Endometrial microvascular endothelial cells (primary cell): ENCODE measurements at regions not wholly inside any gene's neighbourhood (a gene's known extent, or its start where the extent isn't known, plus 50 kb on each side); places are given as distances from the start of the nearest gene placed in this dataset.

ENCODE experiments used
- in situ Hi-C: cut with HindIII; loops from 2 replicates; pipeline ENCODE4 v1.10.0; 2017; ENCODE audit warnings: low sequenced_read_pairs, low pct_unique_long_range_greater_than_20kb; ENCODE audit errors: inconsistent ontology term

- in situ Hi-C loops: no loop called here
Measured at GRCh38 chr7:25386311-25386744, 158.0 kb upstream of the NPVF start.

DNA sequence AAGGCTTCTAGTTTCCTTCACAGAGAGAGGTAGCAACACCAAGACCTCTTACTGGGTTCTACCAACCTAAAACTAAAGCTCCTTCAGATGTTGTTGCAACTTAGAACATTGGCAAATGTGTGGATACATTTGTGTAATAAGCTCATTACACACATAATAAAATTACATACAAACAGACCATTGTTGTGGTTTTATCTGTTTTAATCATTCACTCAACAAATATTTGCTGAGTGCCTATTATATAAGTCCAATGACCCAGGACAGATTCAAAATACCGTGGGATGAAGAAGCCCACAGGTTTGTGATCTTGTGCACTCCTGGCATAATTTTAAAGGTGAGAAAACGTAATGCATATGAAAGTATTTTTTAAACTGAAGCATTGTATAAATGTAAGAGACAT lies 160.4 kb upstream of the NPVF start:
- in situ Hi-C loops: no loop called here

- in situ Hi-C loops: no loop called here
Measured at GRCh38 chr7:25389489-25390106, 161.3 kb upstream of the NPVF start.

DNA sequence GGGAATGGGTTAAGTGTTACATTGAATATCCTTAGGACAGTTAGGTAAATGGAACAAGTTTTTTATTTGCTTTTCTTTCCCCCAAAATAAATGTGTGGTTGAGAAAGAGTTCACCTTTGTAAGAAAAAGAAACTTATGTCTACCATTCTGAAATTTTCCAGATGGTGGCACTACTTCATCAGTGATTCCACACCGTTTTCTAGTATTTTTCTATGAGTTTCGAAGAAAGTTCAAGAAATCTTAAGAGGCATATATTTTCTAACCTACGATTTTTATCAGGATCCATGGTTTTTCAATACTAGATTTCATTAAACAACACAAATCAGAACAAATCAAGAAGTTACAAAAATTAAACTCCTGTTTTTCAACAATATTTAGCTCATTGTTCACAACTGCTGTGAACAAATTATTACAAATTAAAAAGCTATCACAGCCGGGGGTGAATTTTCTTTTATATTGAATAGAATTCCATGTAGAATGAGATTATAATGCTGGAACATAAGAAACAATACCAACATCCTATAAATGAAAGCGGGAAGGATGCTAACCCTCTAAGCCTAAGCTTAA lies 163.1 kb upstream of the NPVF start:
- in situ Hi-C loops: no loop called here

GRCh38 chr7:25391961-25392587 lies 163.8 kb upstream of the NPVF start:
- in situ Hi-C loops: no loop called here

GRCh38 chr7:25392588-25393338 lies 164.5 kb upstream of the NPVF start:
- in situ Hi-C loops: no loop called here

DNA sequence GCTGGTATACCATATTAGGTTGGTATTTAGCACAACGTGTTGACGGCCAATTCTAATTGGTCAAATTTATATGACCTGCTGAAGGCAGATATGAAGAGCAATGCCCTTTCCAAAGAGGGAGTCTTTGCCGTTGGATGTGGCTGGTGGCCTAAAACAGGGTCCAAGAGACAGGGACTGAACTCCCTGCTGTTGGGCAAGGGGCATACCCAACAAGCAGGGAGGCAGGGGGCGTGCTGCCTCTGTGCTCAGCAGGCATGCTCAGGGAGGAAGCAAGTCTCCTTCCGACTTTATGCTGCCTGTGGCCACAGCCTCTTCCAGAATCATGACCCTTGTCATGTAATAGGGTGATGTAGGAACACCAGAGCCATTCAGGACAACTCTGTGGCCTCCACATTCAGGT lies 167.7 kb upstream of the NPVF start:
- in situ Hi-C loops: no loop called here

DNA sequence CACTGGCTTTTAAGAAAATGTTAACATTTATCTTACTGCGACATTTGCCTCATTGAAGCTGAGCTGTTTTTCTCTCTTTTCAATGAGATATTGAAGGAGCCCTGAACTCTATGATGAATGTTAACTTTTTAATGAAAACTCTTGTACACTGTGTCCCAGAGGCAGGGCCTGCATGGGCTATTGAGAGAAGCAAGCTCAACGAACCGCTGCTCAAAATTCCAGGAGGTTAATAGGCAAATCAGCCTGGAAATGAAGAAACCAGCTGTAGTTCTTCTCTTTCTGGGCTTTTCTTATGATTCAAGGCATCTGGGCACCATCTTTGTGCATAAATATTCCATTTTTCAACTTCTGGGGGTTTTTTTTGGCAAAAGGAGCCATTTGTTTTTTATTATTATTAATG lies 168.4 kb upstream of the NPVF start:
- in situ Hi-C loops: no loop called here

GRCh38 chr7:25398418-25398817 lies 170.1 kb upstream of the NPVF start:
- in situ Hi-C loops: no loop called here

DNA sequence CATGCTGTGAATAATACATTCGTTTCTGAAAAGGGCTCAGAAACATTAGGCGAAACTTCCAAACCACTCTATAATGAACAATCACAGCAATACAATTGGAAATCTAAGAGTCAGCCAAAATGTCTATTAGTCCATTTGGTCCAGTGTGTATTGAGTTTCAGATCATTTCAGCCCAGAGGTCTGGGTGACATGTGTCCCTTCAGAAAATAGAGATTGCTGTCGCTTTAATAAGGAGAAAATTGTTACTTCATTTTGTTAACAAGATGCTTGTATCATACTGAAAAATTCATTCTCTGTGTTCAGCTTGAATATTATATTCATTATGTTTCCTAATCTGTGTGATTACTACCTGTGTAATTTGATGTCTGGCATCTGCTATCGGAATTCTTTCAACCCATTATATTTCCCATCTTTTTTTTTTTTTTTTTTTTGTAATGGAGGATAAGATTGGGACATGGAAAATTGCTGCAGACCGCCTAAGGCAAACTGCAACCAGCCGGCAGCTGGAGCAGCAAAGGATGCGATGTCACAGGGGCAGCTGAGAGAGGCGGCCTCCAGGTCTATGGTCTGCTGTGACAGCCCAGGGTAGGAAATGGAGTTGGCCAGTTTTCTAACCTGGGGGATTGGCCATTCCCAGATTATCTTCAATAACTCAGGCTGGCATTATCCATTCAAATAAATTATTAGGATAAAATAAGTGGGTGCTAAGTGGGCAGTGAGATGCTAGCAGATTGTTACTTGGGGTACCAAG lies 170.9 kb upstream of the NPVF start:
- in situ Hi-C loops: no loop called here

GRCh38 chr7:25402532-25402931 lies 174.2 kb upstream of the NPVF start:
- in situ Hi-C loops: no loop called here

- in situ Hi-C loops: no loop called here
Measured at GRCh38 chr7:25405736-25406135, 177.4 kb upstream of the NPVF start.

GRCh38 chr7:25407053-25407452 lies 178.8 kb upstream of the NPVF start:
- in situ Hi-C loops: no loop called here

DNA sequence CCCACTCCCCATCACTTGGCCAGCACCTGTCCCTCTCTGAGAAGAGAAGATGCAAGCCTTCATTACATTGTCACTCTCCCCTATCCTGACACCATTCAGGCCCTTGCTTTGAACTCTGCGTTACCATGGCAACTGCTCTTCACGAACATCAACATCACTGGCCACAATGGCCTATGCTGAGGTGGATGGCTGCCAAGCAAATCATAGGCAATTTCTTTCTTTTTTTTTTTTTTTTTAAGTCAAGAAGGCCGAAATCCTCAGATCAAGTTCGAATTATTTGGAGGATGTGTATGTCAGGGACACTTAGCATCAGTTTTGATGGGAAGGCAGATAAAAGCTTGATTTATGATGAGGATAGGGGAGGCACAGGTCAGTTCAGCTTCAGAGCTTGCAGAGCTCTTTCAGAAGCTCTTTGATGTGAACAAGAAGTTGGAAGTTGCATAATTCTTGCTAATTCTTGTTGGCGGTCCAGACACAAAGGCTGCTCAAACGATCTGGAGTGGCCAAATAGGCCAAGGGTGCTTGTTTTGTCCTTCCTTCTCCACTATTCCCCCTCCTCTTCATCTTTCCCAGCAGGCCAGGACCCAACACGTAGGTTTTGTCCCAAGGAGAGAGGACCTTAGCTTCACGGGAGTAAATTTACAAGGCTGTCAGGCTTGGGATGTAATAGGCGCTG lies 179.9 kb upstream of the NPVF start:
- in situ Hi-C loops: no loop called here

DNA sequence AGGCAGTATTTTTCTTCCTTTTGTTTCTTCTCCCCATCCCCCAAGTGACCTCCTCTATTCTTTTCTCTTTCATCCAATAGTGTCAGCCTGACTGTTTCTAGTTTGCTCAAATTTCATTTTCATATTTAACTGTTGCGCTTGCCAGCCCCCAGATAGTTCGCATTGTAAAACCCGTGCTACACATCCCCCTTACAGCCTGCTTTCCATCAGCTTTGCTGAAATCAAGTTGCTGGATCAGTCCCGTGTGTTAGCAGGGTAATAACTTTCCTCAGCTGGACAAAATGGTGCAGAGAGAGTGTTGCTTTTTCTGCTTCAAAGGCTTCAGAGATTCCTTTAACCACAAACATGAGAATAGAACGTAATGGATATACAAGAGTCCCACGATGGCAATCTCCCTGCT lies 180.6 kb upstream of the NPVF start:
- in situ Hi-C loops: no loop called here

- in situ Hi-C loops: no loop called here
Measured at GRCh38 chr7:25409897-25410636, 181.8 kb upstream of the NPVF start.

DNA sequence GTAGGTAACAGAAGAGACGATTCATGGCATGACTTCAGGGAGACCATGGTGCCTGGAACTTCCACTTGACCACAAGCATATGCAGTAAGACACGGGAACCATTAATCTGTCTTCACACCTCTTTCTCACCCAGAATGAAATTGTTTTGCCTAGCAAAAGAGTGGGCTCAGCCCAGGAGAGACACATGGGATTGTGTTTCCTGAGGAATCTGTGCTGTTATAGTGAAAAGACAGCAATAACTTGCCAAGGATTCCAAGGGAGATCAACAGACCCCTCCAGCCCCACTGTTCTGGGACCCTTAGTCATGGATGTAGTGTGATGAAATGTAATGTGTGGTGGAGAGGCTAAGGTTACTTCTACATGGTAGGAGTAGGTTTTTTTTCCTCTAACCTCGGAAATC lies 192.5 kb upstream of the NPVF start:
- in situ Hi-C loops: no loop called here

DNA sequence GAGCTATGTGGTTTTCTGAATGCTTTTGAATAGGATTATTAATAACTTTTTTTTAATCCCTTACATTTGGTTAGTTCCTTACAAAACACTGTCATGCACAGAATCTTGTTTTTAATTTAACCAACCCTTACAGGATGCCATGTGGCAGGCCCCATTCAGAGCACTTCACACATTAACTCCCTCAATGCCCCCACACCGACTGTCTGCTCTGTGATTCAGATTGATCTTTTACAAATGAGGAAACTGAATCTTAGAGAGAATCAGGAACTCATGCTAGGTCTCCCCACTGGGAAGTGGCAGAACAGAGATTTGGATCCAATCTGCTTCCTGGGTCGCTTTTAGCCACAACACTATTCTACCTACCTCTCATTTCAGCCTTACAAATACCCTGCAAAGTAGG lies 195.8 kb upstream of the NPVF start:
- in situ Hi-C loops: no loop called here
